HG03175 (cell line): ENCODE measurements at regions not wholly inside any gene's neighbourhood (a gene's known extent, or its start where the extent isn't known, plus 50 kb on each side); places are given as distances from the start of the nearest gene placed in this dataset.
A peak's percentile ranks its signal among the peaks of the same experiment; 100 is the strongest.
"Not testable (repeated sequence)": the region's sequence is repeated elsewhere in the genome, so short reads cannot be mapped to it uniquely, and the experiment has no call there.

Source experiments
- ATAC-seq: cut with Tn5 transposase; IDR thresholded peaks from one replicate; pipeline ENCODE4 v1.9.1; 2021; ENCODE audit warnings: mild to moderate bottlenecking, moderate library complexity; ENCODE audit not compliant: unreplicated experiment

DNA sequence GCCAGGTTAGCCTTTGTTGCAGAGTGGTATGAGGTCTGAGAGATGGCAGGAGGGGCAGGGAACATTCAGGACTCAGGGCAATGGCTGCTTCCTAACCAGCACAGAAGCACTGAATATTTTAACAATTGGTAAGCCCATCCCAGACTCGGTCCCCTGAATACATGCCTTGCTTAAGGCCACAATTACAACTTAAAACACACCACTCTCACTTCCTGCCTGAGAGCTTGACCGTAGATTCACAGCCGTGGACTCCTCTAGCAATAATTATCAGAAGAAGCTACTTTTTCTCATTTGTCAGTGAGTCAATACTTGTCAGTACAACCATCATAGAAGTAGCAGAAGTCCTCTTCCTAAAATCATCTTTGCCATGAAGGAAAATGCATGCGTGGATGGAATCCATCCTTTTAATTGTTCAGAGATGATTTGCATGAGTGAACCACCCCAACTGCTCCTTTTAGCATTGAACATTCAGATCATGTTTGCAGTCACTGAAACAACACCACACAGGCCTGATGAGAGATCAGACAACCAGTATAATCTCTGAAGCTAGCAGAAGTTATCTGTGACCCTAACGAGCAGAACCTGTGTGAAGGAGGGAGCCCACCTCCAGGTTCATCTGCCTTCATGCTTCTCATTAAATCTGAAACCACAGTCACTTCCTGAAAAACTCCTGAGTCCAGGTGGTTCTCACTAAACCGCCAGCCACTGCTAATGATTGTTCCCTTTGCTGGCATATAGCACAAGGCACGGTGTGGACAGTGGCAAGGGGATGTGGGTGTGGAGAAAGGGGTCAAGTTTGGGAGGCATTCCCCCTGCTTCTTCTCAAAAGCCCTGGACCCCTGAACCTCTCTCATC, 333.9 kb upstream of the CNR1 start:
- ATAC-seq, result peak; percentile 62

DNA sequence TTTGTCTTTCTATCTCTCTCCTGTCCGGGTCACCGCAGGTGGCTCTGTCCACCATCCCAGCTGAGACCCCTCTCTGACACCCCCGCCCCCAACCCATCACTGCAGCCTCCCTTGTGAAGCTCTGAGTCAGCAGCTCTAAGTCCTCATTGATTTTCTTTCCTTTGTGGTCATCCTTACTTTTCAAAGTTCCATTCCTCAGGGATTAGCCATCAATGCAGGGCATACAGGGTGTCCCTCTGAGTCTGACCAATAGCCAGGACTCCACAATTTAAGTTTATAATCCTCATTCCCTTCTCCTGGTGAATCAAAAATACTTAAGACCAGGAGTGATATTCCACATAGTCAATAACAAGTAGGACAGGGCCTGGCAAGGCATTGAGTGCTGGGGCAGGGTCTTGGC, 333.3 kb upstream of the CNR1 start:
- ATAC-seq, result no peak

DNA sequence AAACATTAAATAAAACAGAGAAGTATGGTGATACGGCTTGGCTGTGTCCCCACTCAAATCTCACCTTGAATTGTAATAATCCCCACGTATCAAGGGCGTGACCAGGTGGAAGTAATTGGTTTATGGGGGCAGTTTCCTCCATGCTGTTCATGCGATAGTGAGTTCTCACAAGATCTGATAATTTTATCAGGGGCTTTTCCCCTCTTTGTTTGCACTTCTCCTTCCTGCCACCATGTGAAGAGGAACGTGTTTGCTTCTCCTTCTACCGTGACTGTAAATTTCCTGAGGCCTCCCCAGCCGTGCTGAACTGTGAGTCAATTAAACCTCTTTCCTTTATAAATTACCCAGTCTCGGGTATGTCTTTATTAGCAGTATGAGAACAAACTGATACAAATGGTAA, 331.3 kb upstream of the CNR1 start:
- not testable (repeated sequence) for ATAC-seq

DNA sequence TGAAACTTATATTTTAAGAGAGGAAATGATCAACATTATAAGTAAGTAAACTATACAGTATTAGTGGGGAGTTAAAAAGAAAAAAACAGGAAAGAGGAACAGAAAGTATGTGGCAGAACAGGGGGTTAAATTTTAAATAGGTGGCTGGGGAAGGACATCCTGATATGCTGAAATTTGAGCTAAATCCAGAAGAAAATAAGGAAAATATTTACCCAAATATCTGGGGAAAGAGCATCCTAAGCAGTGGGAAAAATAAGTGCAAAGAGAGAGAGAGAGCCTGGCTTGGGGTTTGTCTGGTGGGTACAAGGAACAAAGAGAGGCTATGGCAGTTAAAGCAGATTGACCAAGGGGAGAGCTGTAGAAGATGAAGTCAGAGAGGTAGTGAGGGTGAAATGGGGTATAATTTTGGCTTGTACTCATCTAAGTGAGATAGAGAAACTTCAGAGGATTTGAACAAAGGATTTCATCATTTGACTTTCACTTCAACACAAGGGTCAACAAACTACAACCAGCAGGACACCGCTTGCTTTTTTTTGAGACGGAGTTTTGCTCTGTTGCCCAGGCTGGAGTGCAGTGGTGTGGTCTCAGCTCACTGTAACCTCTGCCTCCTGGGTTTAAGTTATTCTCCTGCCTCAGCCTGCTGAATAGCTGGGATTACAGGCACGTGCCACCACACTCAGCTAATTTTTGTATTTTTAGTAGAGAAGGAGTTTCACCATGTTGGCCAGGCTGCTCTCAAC, 328.4 kb upstream of the CNR1 start:
- peak; percentile 70 for ATAC-seq

DNA sequence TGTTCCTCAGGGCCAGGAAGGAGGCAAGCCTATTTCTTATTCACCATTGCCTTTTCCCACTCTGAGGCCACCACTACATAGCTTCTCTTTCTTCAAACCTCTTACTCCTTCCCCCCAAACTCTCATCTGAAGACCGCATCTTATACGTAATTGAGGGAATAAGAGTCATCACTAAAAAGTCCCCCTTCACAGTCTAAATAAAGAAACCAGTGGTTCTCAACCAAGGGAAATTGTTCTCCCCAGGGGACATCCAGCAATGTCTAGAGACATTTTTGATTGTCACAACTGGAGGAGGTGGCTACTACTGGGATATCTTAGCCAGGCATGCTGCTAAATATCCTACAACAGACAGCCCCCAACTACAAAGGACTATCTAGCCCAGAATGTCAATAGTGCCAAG, 327.6 kb upstream of the CNR1 start:
- ATAC-seq, result peak; percentile 32

DNA sequence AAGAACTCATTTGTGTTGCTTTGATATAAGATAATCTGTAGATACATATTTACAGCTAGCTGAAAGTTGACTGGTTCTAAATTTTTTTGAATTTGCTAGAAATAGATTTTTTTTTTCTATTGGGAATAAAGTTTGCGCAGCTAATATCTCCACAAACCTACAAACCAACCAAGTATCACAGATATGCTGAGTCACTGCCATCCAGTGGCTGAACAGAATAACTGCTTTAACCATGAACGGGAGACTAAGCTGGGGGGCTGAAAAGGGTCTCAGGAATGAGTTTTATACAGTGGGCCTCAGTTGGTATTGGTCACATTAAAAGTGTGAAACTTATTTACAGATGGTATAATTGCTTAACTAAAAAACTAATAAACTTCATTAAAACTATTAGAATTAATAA, 326.7 kb upstream of the CNR1 start:
- no peak for ATAC-seq

DNA sequence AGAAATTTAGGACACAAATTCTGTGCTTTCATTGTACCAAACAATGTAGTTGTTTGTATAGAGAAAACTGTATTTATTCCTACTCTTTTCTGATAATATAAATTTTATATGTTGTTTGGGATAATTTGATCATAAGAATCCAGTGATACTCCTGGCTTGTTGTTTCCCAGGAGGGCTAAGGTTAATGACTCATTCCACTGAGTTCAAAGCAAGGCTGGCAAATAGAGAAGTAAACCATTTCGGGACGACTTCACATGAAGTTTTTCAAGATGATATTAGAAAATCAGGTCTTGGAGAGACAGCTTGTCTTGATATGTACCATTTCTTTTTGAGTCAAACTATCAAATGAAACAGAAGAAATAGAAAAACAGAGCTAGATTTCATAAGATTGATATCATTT, 326.1 kb upstream of the CNR1 start:
- ATAC-seq, result no peak

DNA sequence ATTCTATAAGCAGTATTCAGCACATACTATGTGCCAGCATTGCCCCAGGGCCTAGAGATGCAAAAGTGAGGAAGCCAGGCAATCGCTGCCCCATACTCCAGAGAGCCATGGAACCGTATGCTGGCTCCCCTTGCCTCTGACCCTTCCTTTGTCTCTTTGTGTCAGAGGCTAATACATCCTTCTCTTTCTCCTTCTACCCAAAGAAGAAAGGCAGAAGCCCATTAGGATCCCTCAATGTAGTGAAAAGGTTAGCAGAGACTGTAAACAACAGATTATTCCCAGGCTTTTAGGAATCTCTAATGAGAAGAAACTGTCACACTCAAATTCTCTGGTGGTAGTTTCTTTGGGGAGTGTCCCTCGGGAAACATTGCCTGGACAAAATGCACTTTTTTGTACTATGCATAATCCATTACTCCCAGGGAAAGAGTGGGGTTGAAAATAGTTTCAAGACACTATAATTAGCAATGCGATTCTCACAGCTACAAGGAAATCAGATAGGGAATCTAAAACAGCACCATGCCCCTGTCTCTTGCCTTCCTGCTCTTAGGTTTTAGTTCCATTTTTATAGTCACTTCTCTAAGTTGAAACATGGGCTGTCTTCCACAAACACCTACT, 325.2 kb upstream of the CNR1 start:
- no peak for ATAC-seq

DNA sequence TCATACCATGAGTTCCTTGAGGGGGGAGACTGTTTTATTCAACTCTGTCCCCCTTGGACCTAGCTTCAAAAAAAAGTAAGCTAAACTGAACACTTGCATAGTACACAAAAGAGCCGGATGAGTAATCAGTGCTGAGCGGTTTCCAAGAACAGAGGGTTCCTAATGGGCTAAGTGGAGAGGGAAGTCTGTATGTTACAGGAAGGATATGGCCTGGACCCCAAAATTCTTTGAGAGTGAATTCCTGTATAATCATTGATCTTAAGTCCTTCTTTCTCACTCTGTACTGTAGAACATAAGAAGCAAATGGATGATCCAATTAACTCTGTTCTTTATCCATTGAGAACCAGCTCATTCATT, 324.7 kb upstream of the CNR1 start:
- ATAC-seq, result no peak

DNA sequence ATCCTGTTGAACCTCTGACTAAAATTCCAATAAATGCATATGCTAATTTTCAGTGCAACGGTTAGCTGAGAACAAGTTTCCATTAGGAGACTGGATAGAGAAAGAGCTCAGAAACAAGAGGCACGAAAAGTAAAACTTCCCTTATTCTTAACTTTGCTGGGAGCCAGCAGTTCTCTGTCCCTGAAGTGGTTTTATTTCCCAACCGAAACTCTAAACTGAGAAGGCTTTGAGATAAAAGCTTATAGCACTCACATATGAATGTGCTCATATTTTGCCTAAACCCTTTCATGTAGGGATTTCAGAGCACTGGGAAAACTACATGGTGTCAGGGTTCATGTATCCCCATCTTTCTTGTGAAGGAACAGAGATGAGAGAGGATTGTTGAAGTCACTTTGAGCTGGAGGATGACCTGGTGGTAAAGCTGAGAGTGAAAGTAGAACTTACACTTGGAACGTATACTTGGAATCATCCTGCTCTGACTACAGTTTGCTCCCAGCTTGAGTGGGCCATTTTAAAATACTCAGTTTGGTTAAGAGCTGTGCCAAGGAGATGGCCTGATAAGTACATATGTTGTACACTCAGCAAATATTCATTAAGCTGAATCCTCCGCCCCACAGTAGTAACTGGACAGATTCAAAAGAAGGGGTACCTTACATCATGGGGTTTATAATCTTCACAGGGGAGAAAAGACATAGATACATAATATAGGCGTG, 324.2 kb upstream of the CNR1 start:
- no peak for ATAC-seq

DNA sequence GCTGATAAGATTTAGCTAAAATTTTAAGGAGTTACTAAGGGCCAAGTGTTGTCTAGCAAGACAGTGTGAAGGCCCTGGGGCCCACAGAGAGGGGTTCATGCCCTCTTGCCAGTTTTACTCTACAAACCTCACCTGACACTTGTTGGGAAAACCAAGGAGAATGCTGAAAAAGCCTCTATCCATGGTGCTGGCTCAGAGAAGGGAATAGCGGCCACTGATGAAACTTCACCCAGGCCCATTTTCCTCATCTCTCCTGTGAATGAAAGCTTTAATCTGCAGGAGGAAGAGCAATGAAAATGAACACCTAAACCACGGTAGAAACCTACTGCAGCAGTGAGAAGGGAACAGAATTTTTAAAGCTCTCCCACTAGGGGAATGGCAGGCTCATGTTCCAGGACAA, 317.3 kb upstream of the CNR1 start:
- no peak for ATAC-seq

DNA sequence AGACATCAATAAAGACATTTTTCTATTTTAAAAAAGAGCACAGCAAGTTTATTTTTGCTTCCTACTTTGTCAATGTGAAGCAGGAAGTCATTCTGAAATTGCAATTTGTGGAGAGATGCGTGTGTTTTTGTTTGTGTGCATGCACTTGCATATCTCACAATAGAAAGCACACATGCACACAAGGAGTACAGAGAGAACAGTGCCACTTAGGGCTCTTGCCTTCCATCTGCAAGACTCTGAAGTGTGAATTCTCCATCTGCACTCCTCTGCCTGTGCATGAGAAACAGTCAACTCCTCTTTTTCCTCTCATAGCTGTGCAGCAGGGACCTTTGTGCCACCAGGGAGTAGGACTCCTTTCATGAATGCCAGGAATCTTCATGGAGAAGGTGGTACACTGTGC, 316.3 kb upstream of the CNR1 start:
- no peak for ATAC-seq

DNA sequence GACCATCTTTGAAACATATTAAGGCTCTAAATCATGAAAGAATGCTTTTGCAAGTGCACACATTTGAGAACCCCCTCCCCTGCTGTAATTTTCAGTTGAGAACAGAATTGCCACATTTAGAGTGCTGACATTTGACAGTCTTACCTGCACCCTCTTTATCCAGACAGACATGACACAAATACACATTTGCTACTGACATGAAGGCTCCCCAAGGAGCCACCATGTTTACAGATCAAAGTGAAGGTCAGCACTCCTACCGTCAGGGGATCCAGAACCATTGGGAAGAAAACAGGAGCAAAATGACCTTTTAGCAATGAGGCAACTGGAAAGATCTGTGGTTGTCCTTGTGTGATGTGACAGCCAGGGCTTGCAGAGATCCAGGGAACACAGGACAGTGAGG, 315.4 kb upstream of the CNR1 start:
- ATAC-seq, result no peak

DNA sequence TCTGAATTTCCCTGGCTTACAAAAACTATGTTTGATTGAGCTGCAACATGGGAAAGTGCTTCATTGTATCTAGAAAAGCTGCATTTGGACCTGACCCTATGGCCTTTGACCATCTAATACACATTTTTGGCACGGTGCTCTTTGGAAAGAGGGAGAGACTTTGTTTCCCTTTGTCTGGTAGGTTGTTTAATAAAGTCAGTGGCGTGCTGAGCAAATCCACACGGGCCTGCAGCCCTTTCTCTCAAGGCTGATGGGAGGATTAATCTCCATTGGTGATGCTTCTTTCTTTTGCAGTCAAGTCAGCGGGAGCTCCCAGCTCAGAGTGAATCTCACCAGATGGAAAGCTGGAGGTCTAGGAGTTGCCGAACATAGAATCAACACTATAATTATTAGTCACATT, 314.7 kb upstream of the CNR1 start:
- ATAC-seq, result no peak

DNA sequence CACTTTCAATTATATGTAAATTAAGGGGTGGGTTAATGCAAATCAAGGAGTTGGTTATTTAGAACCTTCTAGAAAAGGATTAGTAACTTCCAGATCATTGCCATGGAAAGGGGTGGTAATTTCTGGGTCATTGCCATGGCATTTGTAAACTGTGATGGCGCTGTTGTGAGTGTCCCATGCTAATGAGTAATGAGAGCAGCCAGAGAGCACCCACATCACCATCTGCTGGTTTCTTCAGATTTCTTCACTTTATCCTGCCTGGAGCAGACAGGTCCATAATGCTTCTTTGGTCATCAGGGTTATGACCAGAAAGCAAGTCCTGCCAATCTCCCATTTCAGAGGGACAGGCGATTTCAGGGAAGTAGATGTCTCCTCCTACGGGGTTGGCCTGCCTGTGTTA, 311.3 kb upstream of the CNR1 start:
- ATAC-seq, result no peak

DNA sequence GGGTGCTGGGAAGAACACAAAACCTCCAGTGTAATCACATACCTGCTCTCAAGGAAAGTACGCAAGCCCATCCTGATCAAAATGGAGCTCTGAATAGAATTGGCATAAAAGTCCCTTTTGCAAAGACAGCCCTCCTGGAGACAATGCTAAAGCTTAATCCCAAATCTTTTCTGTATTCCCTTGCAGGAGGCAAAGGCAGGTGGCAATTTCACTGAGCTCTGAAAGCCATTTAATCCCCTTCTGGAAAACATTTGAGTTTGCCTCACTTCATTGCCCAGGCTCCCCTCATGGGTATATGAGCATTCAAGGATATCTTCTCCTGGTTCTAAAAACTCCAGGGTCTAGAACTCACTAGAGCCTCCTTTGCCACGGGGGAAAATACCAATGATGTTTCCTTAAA, 310.2 kb upstream of the CNR1 start:
- no peak for ATAC-seq

DNA sequence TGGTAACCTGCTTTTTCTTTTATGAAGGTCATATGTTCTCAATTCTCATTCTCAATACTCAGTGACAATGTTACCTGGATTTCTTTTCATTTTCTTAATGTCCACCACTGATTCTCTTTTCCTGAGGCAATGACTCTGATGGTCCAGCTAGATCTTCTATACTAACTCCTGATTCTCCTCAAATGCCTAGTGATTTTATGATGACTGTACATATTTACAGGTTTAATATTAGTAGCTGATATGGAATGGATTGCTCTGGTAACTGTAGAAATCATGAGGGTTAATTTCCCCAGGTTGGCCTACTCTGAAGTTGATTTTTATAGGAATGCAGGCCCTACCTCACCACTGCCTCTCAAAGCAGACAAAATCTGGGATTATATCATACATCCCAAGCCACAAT, 308.6 kb upstream of the CNR1 start:
- no peak for ATAC-seq

DNA sequence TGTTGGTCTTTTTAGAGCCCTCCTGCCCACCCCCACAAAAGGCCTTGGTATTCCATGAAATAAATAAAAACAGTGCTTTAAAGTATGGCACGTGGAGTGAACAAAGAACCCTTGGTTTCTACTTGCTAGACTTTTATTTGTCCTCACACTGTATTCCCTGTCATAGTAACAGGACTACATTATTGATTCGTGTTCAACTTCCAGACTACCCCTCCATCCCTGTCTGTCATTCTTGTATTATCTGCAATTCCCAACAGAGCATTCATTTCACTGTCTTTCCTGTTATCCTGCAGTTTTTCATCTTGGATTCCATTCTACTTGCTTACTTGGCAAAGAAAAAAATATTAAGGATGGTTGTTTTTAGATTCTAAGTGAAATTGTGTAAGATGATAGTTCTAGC, 307.4 kb upstream of the CNR1 start:
- no peak for ATAC-seq

DNA sequence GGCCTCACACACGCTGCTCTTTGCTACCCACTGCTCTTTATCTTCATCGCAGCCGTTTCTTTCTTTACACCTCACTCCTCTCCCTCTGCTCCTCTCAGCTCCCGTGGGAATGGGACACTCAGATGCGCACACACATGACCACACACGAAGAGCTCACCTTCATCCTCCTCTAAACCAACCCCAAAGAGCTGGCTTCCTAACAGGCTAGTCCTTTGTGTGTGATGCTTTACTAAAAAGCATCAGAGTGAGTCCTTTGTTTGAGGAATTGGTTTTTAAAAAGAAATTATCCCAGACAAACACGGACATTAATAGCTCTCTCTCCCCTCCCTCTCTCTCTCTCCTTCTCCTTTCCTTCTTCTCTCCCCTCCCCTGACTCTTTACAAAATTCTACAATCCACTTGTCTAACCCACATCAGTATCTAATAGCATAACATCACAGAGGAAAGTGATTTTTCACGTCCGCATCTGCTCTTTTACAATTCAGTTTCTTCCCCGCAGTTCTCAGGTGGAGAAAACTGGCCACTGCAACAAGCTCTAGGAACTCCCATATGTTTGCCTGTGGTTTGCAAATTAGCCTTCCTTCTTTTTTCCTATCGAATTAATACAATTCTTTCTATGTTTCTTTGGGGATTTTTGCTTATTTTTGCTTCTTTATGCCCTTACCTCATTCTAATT, 306.8 kb upstream of the CNR1 start:
- ATAC-seq, result no peak

DNA sequence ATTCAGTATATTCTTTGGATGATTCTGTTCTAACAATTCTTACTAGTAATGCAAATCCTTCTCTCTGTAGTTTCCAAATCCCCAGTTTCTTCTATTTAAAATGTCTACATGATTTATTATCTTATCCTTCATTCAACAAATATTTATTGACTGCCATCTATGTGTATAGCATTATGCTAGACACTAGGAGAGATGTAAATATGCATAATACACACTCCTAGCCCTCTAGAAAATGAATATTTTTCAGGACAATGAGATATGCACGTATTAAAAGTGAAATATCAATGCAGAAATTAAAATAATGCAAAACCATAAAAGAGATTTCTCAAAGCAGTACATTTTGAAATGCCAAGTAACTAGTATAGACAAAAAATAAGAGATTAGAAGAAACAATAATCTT, 293.5 kb upstream of the CNR1 start:
- no peak for ATAC-seq

DNA sequence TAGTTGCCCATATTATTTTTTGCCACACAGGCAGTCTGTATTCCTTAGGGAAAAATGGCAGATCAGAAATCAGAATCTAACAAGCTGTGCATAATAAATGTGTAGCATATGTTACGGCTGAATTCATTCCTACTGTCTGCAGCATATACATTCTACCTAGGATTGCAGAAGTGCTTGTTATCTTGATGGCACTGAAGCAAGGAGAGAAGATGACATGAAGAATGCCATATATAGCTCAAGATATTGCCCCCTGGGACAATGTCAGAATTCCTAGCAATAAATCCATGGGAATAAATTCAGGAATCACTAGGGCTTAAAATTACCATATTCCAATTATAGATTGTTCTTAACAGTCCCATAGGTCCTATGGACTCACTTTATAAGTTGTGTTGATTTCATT, 293.0 kb upstream of the CNR1 start:
- no peak for ATAC-seq
